ENCODE measurements at regions not wholly inside any gene's neighbourhood (a gene's known extent, or its start where the extent isn't known, plus 50 kb on each side); places are given as distances from the start of the nearest gene placed in this dataset.
"Not testable (repeated sequence)": the region's sequence is repeated elsewhere in the genome, so short reads cannot be mapped to it uniquely, and the experiment has no call there.

- H3K36me3 Mint-ChIP-seq (ENCODE audit: insufficient read depth); H3K27ac Mint-ChIP-seq; ATAC-seq (replicated peaks); H3K9me3 Mint-ChIP-seq; H3K4me1 Mint-ChIP-seq (ENCODE audit: low read depth in 2 of 2); DNase-seq; H3K4me3 Mint-ChIP-seq: not testable (repeated sequence)
- peaks cover 12 to 19% of the 10 kb centered on the region in 2 donors for H3K27me3 Mint-ChIP-seq
Measured at GRCh38 chr10:33650131-33650530, 315.7 kb upstream of the NRP1 start.

- Mint-ChIP-seq H3K27me3 (peaks cover 2 to 19% of the 10 kb centered on the region in 2 donors), H3K36me3 (ENCODE audit: insufficient read depth) (no peaks in the 10 kb centered on the region), H3K4me3 (no peak overlapping the region), H3K4me1 (ENCODE audit: low read depth in 2 of 2) (no peaks in the 10 kb centered on the region), H3K9me3 (no peaks in the 10 kb centered on the region), H3K27ac (no peak overlapping the region)
- no peak for DNase-seq
- no peak for ATAC-seq (replicated peaks)
Measured at GRCh38 chr10:33643042-33643441, 308.6 kb upstream of the NRP1 start.

- no peaks in the 10 kb centered on the region for H3K9me3 Mint-ChIP-seq
- no peak overlapping the region for H3K4me3 Mint-ChIP-seq
- no peak for ATAC-seq (replicated peaks)
Measured at GRCh38 chr10:33638891-33639290, 304.4 kb upstream of the NRP1 start.

GRCh38 chr10:33638374-33638773 lies 303.9 kb upstream of the NRP1 start:
- ATAC-seq (replicated peaks) = no peak
- Mint-ChIP-seq H3K36me3 (ENCODE audit: insufficient read depth) (peaks cover 2% of the 10 kb centered on the region), H3K4me1 (ENCODE audit: low read depth in 2 of 2) (no peaks in the 10 kb centered on the region), H3K9me3 (no peaks in the 10 kb centered on the region), H3K27ac (no peak overlapping the region), H3K27me3 (peaks cover 0 to 33% of the 10 kb centered on the region in 2 donors), H3K4me3 (no peak overlapping the region)
- no peak for DNase-seq

More at GRCh38 chr10:33638891-33639290, 304.4 kb upstream of the NRP1 start:
- DNase-seq = no peak
- no peak overlapping the region for H3K27ac Mint-ChIP-seq
- H3K27me3 Mint-ChIP-seq = peaks cover 0 to 31% of the 10 kb centered on the region in 2 donors
- no peaks in the 10 kb centered on the region for H3K4me1 Mint-ChIP-seq (ENCODE audit: low read depth in 2 of 2)
- peaks cover 2% of the 10 kb centered on the region for H3K36me3 Mint-ChIP-seq (ENCODE audit: insufficient read depth)

GRCh38 chr10:33635967-33636515 lies 301.6 kb upstream of the NRP1 start:
- ATAC-seq (replicated peaks) (no peak), DNase-seq (no peak)
- no peaks in the 10 kb centered on the region for H3K9me3 Mint-ChIP-seq
- H3K4me3 Mint-ChIP-seq = no peak overlapping the region
- H3K27ac Mint-ChIP-seq = no peak overlapping the region
- no peaks in the 10 kb centered on the region for H3K4me1 Mint-ChIP-seq (ENCODE audit: low read depth in 2 of 2)
- H3K36me3 Mint-ChIP-seq (ENCODE audit: insufficient read depth) = peaks cover 2% of the 10 kb centered on the region
- H3K27me3 Mint-ChIP-seq = peaks cover 0 to 33% of the 10 kb centered on the region in 2 donors

- no peak overlapping the region for H3K27ac Mint-ChIP-seq
- DNase-seq (no peak), ATAC-seq (replicated peaks) (no peak)
- H3K4me1 Mint-ChIP-seq (ENCODE audit: low read depth in 2 of 2) = no peaks in the 10 kb centered on the region
- H3K4me3 Mint-ChIP-seq = no peak overlapping the region
- H3K9me3 Mint-ChIP-seq = no peaks in the 10 kb centered on the region
- H3K27me3 Mint-ChIP-seq = peaks cover 0 to 27% of the 10 kb centered on the region in 2 donors
- peaks cover 2% of the 10 kb centered on the region for H3K36me3 Mint-ChIP-seq (ENCODE audit: insufficient read depth)
Measured at GRCh38 chr10:33632432-33632831, 298.0 kb upstream of the NRP1 start.

GRCh38 chr10:33631991-33632390 lies 297.5 kb upstream of the NRP1 start:
- H3K36me3 Mint-ChIP-seq (ENCODE audit: insufficient read depth) = no peaks in the 10 kb centered on the region
- no peak overlapping the region for H3K4me3 Mint-ChIP-seq
- H3K27ac Mint-ChIP-seq = no peak overlapping the region
- DNase-seq = no peak
- no peaks in the 10 kb centered on the region for H3K9me3 Mint-ChIP-seq
- H3K4me1 Mint-ChIP-seq (ENCODE audit: low read depth in 2 of 2) = no peaks in the 10 kb centered on the region
- peaks cover 0 to 23% of the 10 kb centered on the region in 2 donors for H3K27me3 Mint-ChIP-seq
- ATAC-seq (replicated peaks) = no peak

GRCh38 chr10:33630761-33631160 lies 296.3 kb upstream of the NRP1 start:
- Mint-ChIP-seq H3K9me3 (no peaks in the 10 kb centered on the region), H3K27ac (no peak overlapping the region)
- no peak for DNase-seq

GRCh38 chr10:33627611-33628010 lies 293.1 kb upstream of the NRP1 start:
- DNase-seq = no peak
- ATAC-seq (replicated peaks) = no peak
- peaks cover 0 to 31% of the 10 kb centered on the region in 2 donors for H3K27me3 Mint-ChIP-seq
- H3K27ac Mint-ChIP-seq = no peak overlapping the region
- H3K36me3 Mint-ChIP-seq (ENCODE audit: insufficient read depth) = no peaks in the 10 kb centered on the region
- H3K4me1 Mint-ChIP-seq (ENCODE audit: low read depth in 2 of 2) = no peaks in the 10 kb centered on the region
- H3K9me3 Mint-ChIP-seq = no peaks in the 10 kb centered on the region
- no peak overlapping the region for H3K4me3 Mint-ChIP-seq

More at GRCh38 chr10:33630761-33631160, 296.3 kb upstream of the NRP1 start:
- peaks cover 0 to 26% of the 10 kb centered on the region in 2 donors for H3K27me3 Mint-ChIP-seq
- no peaks in the 10 kb centered on the region for H3K36me3 Mint-ChIP-seq (ENCODE audit: insufficient read depth)
- no peaks in the 10 kb centered on the region for H3K4me1 Mint-ChIP-seq (ENCODE audit: low read depth in 2 of 2)
- no peak overlapping the region for H3K4me3 Mint-ChIP-seq
- no peak for ATAC-seq (replicated peaks)

- H3K4me3 Mint-ChIP-seq = no peak overlapping the region
- H3K36me3 Mint-ChIP-seq (ENCODE audit: insufficient read depth) = no peaks in the 10 kb centered on the region
- no peak for DNase-seq
- no peaks in the 10 kb centered on the region for H3K4me1 Mint-ChIP-seq (ENCODE audit: low read depth in 2 of 2)
- peaks cover 0 to 31% of the 10 kb centered on the region in 2 donors for H3K27me3 Mint-ChIP-seq
- no peak for ATAC-seq (replicated peaks)
- H3K9me3 Mint-ChIP-seq = no peaks in the 10 kb centered on the region
- no peak overlapping the region for H3K27ac Mint-ChIP-seq
Measured at GRCh38 chr10:33626798-33627466, 292.5 kb upstream of the NRP1 start.

GRCh38 chr10:33623669-33624068 lies 289.2 kb upstream of the NRP1 start:
- peaks cover 0 to 32% of the 10 kb centered on the region in 2 donors for H3K27me3 Mint-ChIP-seq
- H3K4me3 Mint-ChIP-seq = no peak overlapping the region
- ATAC-seq (replicated peaks) (no peak), DNase-seq (no peak)
- H3K9me3 Mint-ChIP-seq = no peaks in the 10 kb centered on the region
- no peaks in the 10 kb centered on the region for H3K4me1 Mint-ChIP-seq (ENCODE audit: low read depth in 2 of 2)
- no peaks in the 10 kb centered on the region for H3K36me3 Mint-ChIP-seq (ENCODE audit: insufficient read depth)
- H3K27ac Mint-ChIP-seq = no peak overlapping the region

GRCh38 chr10:33621101-33621500 lies 286.6 kb upstream of the NRP1 start:
- H3K9me3 Mint-ChIP-seq = no peaks in the 10 kb centered on the region
- DNase-seq (no peak), ATAC-seq (replicated peaks) (no peak)
- no peak overlapping the region for H3K27ac Mint-ChIP-seq
- peaks cover 0 to 27% of the 10 kb centered on the region in 2 donors for H3K27me3 Mint-ChIP-seq
- no peaks in the 10 kb centered on the region for H3K36me3 Mint-ChIP-seq (ENCODE audit: insufficient read depth)
- H3K4me3 Mint-ChIP-seq = no peak overlapping the region
- no peaks in the 10 kb centered on the region for H3K4me1 Mint-ChIP-seq (ENCODE audit: low read depth in 2 of 2)

- H3K36me3 Mint-ChIP-seq (ENCODE audit: insufficient read depth) = no peaks in the 10 kb centered on the region
- H3K27me3 Mint-ChIP-seq = peaks cover 0 to 15% of the 10 kb centered on the region in 2 donors
- ATAC-seq (replicated peaks) (no peak), DNase-seq (no peak)
- H3K4me3 Mint-ChIP-seq = no peak overlapping the region
- no peaks in the 10 kb centered on the region for H3K9me3 Mint-ChIP-seq
- H3K27ac Mint-ChIP-seq = no peak overlapping the region
- H3K4me1 Mint-ChIP-seq (ENCODE audit: low read depth in 2 of 2) = no peaks in the 10 kb centered on the region
Measured at GRCh38 chr10:33618196-33618595, 283.7 kb upstream of the NRP1 start.

- no peak overlapping the region for H3K4me3 Mint-ChIP-seq
- H3K27ac Mint-ChIP-seq = no peak overlapping the region
- peaks cover 0 to 9% of the 10 kb centered on the region in 2 donors for H3K27me3 Mint-ChIP-seq
- H3K36me3 Mint-ChIP-seq (ENCODE audit: insufficient read depth) = no peaks in the 10 kb centered on the region
- no peak for DNase-seq
- peaks cover 5% of the 10 kb centered on the region in 2 donors for H3K4me1 Mint-ChIP-seq (ENCODE audit: low read depth in 2 of 2)
- H3K9me3 Mint-ChIP-seq = peaks cover 0 to 3% of the 10 kb centered on the region in 2 donors
- ATAC-seq (replicated peaks) = no peak
Measured at GRCh38 chr10:33617381-33618080, 283.1 kb upstream of the NRP1 start.

Data from effector memory CD8-positive, alpha-beta T cell (primary cell).